Tibial artery (tissue), 4 donors: ENCODE measurements at regions not wholly inside any gene's neighbourhood (a gene's known extent, or its start where the extent isn't known, plus 50 kb on each side); places are given as distances from the start of the nearest gene placed in this dataset.

ENCODE experiments used
- DNase-seq, 2 donors: peaks; one replicate each; pipeline ENCODE4 v3.0.0-alpha.2; 2019
- H3K27ac ChIP-seq, 2 donors: fragments of 200-600 bp; sonication (generic) in 1 of 2; 1 replicate in 1 of 2; 2 replicates in 1 of 2; pipeline ENCODE4 v1.5.1; 2018 to 2019; ENCODE audit warnings: mild to moderate bottlenecking in 1 of 2
- H3K27me3 ChIP-seq, 2 donors: fragments of 200-600 bp; sonication (generic) in 1 of 2; one replicate each; pipeline versions ENCODE4 v1.5.1 to v1.6.0; 2016 to 2019
- H3K36me3 ChIP-seq, 3 donors: fragments of 200-600 bp; sonication (generic) in 2 of 3; one replicate each; pipeline ENCODE4 v1.5.1; 2016 to 2019; ENCODE audit warnings: mild to moderate bottlenecking in 2 of 3
- H3K4me1 ChIP-seq, 4 donors: fragments of 200-600 bp; sonication (generic) in 2 of 4; 1 replicate in 3 of 4; 2 replicates in 1 of 4; pipeline ENCODE4 v1.5.1; 2016 to 2019
- H3K4me3 ChIP-seq, 2 donors: fragments of 200-600 bp; sonication (generic) in 1 of 2; 1 replicate in 1 of 2; 2 replicates in 1 of 2; pipeline ENCODE4 v1.5.1; 2018 to 2019; ENCODE audit warnings: mild to moderate bottlenecking in 2 of 2
- H3K9me3 ChIP-seq, 3 donors: fragments of 200-600 bp; sonication (generic) in 1 of 3; one replicate each; pipeline ENCODE4 v1.5.1; 2016 to 2019
- intact Hi-C: fragments of 100-400 bp; cut with DNase I; formaldehyde crosslinking; loops from one replicate; pipeline ENCODE4 v1.15.0; 2023; ENCODE audit warnings: low total_unique reads
- TF ChIP-seq, protein P1 (sequence below), 2 experiments: fragments of 200-600 bp in 1 of 2; fragments of 450-650 bp in 1 of 2; IDR thresholded peaks; one replicate each; pipeline ENCODE4 v1.5.1; 2017 to 2019; ENCODE audit warnings: antibody characterized with exemption in 2 of 2, mild to moderate bottlenecking in 1 of 2, moderate library complexity in 1 of 2

DNA sequence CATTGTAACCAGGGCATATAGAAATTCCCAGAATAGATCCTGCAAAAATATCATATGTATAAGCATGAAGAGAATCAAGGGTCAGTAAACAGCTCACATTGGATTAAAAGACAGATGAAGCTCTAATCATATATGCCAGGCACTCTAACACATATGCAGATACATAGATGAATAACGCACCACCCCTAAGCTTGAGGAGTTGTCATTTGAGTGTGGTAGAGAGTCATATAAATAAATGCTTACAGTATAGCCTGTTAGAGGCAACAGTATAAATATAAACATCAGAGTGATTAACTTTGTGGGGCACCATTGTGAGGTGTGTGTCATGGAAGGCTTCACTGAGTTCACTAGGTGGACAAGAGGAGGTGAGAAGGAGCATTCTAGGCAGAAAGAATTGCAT lies 346.7 kb upstream of the PRICKLE1 start:
- no peak for DNase-seq
- Histone ChIP-seq H3K27me3 (no peaks in the 10 kb centered on the region), H3K9me3 (peaks cover 0 to 13% (median 6%) of the 10 kb centered on the region in 3 donors), H3K4me3 (no peak overlapping the region), H3K27ac (no peak overlapping the region), H3K36me3 (no peaks in the 10 kb centered on the region), H3K4me1 (no peaks in the 10 kb centered on the region)
- TF ChIP-seq, protein P1, sequence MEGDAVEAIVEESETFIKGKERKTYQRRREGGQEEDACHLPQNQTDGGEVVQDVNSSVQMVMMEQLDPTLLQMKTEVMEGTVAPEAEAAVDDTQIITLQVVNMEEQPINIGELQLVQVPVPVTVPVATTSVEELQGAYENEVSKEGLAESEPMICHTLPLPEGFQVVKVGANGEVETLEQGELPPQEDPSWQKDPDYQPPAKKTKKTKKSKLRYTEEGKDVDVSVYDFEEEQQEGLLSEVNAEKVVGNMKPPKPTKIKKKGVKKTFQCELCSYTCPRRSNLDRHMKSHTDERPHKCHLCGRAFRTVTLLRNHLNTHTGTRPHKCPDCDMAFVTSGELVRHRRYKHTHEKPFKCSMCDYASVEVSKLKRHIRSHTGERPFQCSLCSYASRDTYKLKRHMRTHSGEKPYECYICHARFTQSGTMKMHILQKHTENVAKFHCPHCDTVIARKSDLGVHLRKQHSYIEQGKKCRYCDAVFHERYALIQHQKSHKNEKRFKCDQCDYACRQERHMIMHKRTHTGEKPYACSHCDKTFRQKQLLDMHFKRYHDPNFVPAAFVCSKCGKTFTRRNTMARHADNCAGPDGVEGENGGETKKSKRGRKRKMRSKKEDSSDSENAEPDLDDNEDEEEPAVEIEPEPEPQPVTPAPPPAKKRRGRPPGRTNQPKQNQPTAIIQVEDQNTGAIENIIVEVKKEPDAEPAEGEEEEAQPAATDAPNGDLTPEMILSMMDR (IDR thresholded peaks at IDR 0.05) = no peak
- intact Hi-C loops = no loop called here

DNA sequence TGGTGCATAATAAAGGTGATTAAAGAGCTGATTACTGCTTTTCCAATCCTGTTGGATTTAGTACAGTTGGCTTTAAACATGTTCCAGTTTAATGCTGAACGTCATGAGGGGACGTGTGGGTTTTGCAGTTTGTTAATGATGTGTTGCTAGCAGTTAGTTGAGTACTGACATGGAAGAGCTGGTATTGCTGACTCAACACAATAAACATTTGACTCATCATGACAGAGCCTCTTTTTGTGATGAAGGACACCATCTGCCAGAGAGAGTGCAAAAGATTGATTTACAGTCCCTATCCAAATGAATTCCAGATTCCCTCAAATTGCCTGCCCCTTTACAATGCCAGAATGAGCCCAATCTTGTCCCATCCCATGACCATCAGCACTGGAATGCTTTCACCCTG lies 346.2 kb upstream of the PRICKLE1 start:
- no peak for DNase-seq
- H3K27ac ChIP-seq = no peak overlapping the region
- no peaks in the 10 kb centered on the region for H3K27me3 ChIP-seq
- no peak overlapping the region for H3K4me3 ChIP-seq
- TF ChIP-seq, protein P1 (IDR thresholded peaks at IDR 0.05) = no peak
- H3K9me3 ChIP-seq = peaks cover 0 to 9% (median 6%) of the 10 kb centered on the region in 3 donors
- intact Hi-C loops = no loop called here
- no peaks in the 10 kb centered on the region for H3K36me3 ChIP-seq
- H3K4me1 ChIP-seq = no peaks in the 10 kb centered on the region

DNA sequence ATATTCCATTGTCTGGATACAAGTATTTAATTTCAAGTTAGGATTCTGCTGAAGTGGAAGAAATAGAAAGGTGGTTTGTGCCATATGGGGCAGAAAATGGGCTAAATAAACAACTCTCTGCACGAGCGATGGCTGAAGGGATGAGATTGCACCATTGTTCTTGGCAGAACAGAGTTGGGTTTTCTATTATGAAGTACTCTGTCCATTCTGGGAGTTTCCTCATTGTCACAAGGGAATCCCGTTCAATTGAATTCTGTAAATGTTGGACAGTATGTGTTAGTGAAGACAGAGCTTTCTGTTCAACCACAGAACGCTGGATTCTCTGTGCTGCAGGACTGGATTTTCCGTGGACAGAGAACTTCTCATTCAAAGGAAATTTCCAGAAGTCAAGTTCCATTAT lies 345.5 kb upstream of the PRICKLE1 start:
- intact Hi-C loops = no loop called here
- Histone ChIP-seq H3K4me3 (no peak overlapping the region), H3K27ac (no peak overlapping the region), H3K36me3 (no peaks in the 10 kb centered on the region), H3K4me1 (no peaks in the 10 kb centered on the region), H3K27me3 (no peaks in the 10 kb centered on the region), H3K9me3 (peaks cover 0 to 8% (median 6%) of the 10 kb centered on the region in 3 donors)
- DNase-seq = no peak
- TF ChIP-seq, protein P1 (IDR thresholded peaks at IDR 0.05) = no peak

DNA sequence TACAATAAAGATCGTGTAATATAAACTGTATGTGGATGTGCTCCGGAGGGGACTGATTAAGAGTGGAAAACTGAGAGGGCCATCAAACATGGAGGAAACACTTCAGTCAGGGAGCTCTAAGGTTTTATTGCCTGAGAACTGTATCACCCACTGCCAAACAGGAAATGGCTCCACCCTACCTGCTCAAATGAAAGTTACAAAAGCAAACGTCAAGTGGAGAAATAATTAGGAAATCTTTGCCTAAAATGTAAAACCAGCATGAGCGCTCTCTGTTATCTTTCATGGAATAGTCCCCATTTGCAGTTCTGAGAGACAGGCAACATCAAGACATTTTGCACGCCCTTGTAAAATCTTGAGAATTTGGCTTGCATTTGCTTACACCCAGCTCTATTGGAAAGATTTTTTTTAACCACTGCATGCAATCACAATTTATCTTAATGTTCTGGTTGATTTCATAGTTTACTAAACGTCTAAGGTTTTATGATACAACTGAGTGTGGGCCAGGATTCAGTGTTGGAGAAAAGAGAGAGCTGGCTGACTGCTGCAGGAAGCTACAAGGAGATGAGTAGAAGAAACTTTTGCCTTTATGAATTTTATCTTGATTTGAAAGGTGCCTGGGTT lies 344.0 kb upstream of the PRICKLE1 start:
- Histone ChIP-seq H3K4me3 (no peak overlapping the region), H3K27ac (no peak overlapping the region), H3K9me3 (no peaks in the 10 kb centered on the region), H3K36me3 (no peaks in the 10 kb centered on the region), H3K27me3 (no peaks in the 10 kb centered on the region), H3K4me1 (no peaks in the 10 kb centered on the region)
- intact Hi-C loops = no loop called here
- TF ChIP-seq, protein P1 (IDR thresholded peaks at IDR 0.05) = no peak
- no peak for DNase-seq

DNA sequence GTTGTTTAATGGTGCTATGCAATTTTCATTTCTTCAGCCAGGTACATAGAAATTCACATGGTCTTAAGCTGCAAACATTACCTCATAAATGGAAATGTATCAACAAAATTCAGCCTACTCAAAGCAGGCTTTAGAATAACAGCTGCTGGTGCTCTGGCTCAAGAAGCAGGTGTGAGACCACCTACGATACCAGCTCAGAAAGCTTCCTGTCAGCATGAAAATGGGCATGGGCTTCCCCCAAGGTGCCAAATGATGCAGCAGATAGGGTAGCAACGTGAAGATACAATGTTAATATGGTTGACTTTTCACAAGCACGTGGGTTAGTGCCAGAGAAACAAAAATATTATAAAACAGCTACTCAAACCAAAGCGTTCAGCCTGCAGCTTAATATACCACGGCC lies 343.4 kb upstream of the PRICKLE1 start:
- no peak overlapping the region for H3K4me3 ChIP-seq
- intact Hi-C loops = no loop called here
- H3K9me3 ChIP-seq = no peaks in the 10 kb centered on the region
- TF ChIP-seq, protein P1 (IDR thresholded peaks at IDR 0.05) = no peak
- H3K4me1 ChIP-seq = no peaks in the 10 kb centered on the region
- no peak overlapping the region for H3K27ac ChIP-seq
- no peaks in the 10 kb centered on the region for H3K27me3 ChIP-seq
- H3K36me3 ChIP-seq = no peaks in the 10 kb centered on the region
- no peak for DNase-seq

DNA sequence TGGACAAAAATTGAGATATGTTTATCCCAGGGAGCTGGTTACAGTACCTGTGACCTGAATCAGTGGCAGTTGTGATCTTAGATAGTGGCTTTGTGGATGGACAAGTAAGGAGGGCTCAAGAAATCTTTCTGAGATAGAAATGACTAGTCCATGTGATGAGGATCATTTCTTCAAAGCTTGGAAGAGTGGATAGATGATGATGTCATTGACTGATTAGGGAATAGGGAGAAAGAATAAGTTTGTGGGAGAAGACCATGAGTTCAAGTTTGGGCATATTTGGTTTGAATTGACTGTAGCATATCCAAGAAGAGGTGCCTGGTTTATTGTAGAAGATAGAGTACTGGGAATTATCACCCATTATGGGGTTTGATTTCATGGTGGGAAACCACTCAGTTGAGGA lies 336.7 kb upstream of the PRICKLE1 start:
- TF ChIP-seq, protein P1 (IDR thresholded peaks at IDR 0.05) = no peak
- intact Hi-C loops = no loop called here
- no peak overlapping the region for H3K4me3 ChIP-seq

More for the DNA sequence above, 336.7 kb upstream of the PRICKLE1 start:
- Histone ChIP-seq H3K27ac (no peak overlapping the region), H3K4me1 (no peaks in the 10 kb centered on the region), H3K27me3 (no peaks in the 10 kb centered on the region), H3K9me3 (no peaks in the 10 kb centered on the region), H3K36me3 (no peaks in the 10 kb centered on the region)
- DNase-seq = no peak
